Small intestine (tissue), 7 donors: ENCODE measurements at regions not wholly inside any gene's neighbourhood (a gene's known extent, or its start where the extent isn't known, plus 50 kb on each side); places are given as distances from the start of the nearest gene placed in this dataset.

ENCODE experiments used
- DNase-seq, 2 donors: peaks; one replicate each; pipeline versions ENCODE4 v3.0.0 to v3.0.0-alpha.2; 2013
- FAIRE-seq: peaks from 2 replicates; lab custom pipeline; 2012; peaks lifted over from hg19 to GRCh38; lab: Jason Lieb, UNC
- H3K27ac ChIP-seq, 3 donors: one replicate each; pipeline ENCODE4 v1.5.1; 2013; ENCODE audit warnings: low read length in 2 of 3, mild to moderate bottlenecking in 2 of 3, control low read depth in 1 of 3, inconsistent platforms in 1 of 3, low read depth in 1 of 3, moderate library complexity in 1 of 3
- H3K27me3 ChIP-seq, 3 donors: one replicate each; pipeline ENCODE4 v1.6.1; 2013; ENCODE audit warnings: low read length in 3 of 3, inconsistent platforms in 1 of 3; ENCODE audit not compliant: control insufficient read depth in 3 of 3, insufficient read depth in 3 of 3
- H3K36me3 ChIP-seq, 3 donors: one replicate each; pipeline ENCODE4 v1.6.1; 2013; ENCODE audit warnings: low read length in 3 of 3, inconsistent platforms in 1 of 3, low read depth in 1 of 3, mild to moderate bottlenecking in 1 of 3, moderate library complexity in 1 of 3; ENCODE audit not compliant: control insufficient read depth in 3 of 3, insufficient read depth in 2 of 3
- H3K4me1 ChIP-seq, 3 donors: one replicate each; pipeline ENCODE4 v1.6.1; 2013; ENCODE audit warnings: low read length in 2 of 3, inconsistent platforms in 1 of 3, low read depth in 1 of 3, mild to moderate bottlenecking in 1 of 3, moderate library complexity in 1 of 3; ENCODE audit not compliant: control insufficient read depth in 3 of 3, insufficient read depth in 2 of 3
- H3K4me3 ChIP-seq, 3 donors: one replicate each; pipeline ENCODE4 v1.5.1; 2013; ENCODE audit warnings: low read length in 3 of 3, control low read depth in 1 of 3, inconsistent platforms in 1 of 3, low read depth in 1 of 3, mild to moderate bottlenecking in 1 of 3, moderate library complexity in 1 of 3
- H3K9me3 ChIP-seq, 2 donors: one replicate each; pipeline ENCODE4 v1.6.1; 2013; ENCODE audit warnings: low read depth in 1 of 2, low read length in 1 of 2; ENCODE audit not compliant: control insufficient read depth in 2 of 2, insufficient read depth in 1 of 2
- WGBS, 3 donors: extraction: QIAGEN DNeasy Blood & Tissue Kit; methylation state at CpG; one replicate each; pipeline ENCODE4 v1.1.7; 2013; 5-methylcytosine and 5-hydroxymethylcytosine counted together
- donor health status: healthy with polysubstance abuse.
- donor health status: control.
- donor health status: control.
- donor health status: Bipolar disorder and iron deficiency.
- donor health status: healthy.

GRCh38 chrX:13890806-13891205 lies 73.9 kb upstream of the GPM6B start:
- 29 to 63% (median 40%) methylated on average over 3 of the region's 3 CpGs for WGBS, 3 donors
- Histone ChIP-seq H3K27ac (no peak overlapping the region), H3K9me3 (no peaks in the 10 kb centered on the region), H3K36me3 (no peaks in the 10 kb centered on the region), H3K4me3 (no peak overlapping the region), H3K27me3 (no peaks in the 10 kb centered on the region), H3K4me1 (no peaks in the 10 kb centered on the region)
- FAIRE-seq: no peak
- DNase-seq: no peak

DNA sequence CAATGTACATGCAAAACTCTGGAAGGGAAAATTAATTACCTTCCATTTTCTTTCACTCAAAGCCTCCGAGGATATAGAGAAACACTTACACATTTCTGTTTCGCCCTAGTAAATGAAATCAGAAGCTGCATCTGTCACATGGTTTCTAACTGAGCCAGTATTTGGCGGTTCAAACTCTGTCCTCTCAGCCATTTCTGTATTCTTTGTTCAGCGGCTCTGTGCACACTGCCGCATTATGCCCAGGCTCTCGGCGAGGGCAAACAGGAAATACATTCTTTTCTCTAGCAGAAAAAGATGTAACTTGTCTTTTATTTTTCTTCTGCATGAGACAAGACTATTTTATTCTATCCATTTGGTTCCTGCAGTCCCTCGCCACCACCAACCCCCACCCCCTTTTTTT lies 71.4 kb upstream of the GPM6B start:
- H3K9me3 ChIP-seq: no peaks in the 10 kb centered on the region
- DNase-seq (no peak), FAIRE-seq (no peak)
- H3K27me3 ChIP-seq: no peaks in the 10 kb centered on the region
- WGBS, 3 donors: 68 to 84% (median 82%) methylated on average over 8 of the region's 8 CpGs
- no peaks in the 10 kb centered on the region for H3K36me3 ChIP-seq
- H3K4me1 ChIP-seq: no peaks in the 10 kb centered on the region
- no peak overlapping the region for H3K27ac ChIP-seq
- no peak overlapping the region for H3K4me3 ChIP-seq

DNA sequence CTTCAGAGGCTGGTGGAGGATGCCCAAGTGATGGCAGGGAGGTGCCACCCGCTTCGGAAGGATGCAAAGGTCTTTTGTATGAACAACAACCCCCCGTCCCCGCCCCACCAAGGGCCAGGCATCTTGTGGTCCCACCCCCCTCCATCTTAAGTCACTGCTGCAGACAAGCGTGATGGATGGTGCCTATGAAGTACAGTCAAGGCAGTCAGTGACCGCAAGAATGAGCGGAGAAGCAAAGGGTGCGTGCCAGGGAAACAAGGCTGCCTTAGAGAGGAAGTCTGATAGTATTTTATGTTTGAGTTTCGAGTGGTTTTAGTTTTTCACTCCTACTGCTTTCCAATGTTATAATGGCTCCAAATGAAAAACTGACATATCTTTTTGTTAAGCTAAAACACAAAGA lies 68.7 kb upstream of the GPM6B start:
- Histone ChIP-seq H3K9me3 (no peaks in the 10 kb centered on the region), H3K36me3 (no peaks in the 10 kb centered on the region), H3K4me1 (no peaks in the 10 kb centered on the region), H3K27ac (no peak overlapping the region), H3K4me3 (no peak overlapping the region), H3K27me3 (no peaks in the 10 kb centered on the region)
- DNase-seq: no peak
- FAIRE-seq: no peak
- 87 to 91% (median 88%) methylated on average over 9 of the region's 9 CpGs for WGBS, 3 donors

GRCh38 chrX:13876652-13877051 lies 59.8 kb upstream of the GPM6B start:
- Histone ChIP-seq H3K4me1 (no peaks in the 10 kb centered on the region), H3K4me3 (no peak overlapping the region), H3K36me3 (no peaks in the 10 kb centered on the region), H3K9me3 (no peaks in the 10 kb centered on the region), H3K27me3 (no peaks in the 10 kb centered on the region), H3K27ac (no peak overlapping the region)
- FAIRE-seq: no peak
- 58 to 69% (median 64%) methylated on average over 4 of the region's 4 CpGs for WGBS, 3 donors
- no peak for DNase-seq

GRCh38 chrX:13875572-13875971 lies 58.7 kb upstream of the GPM6B start:
- Histone ChIP-seq H3K27ac (no peak overlapping the region), H3K4me1 (no peaks in the 10 kb centered on the region), H3K36me3 (no peaks in the 10 kb centered on the region), H3K9me3 (no peaks in the 10 kb centered on the region), H3K4me3 (no peak overlapping the region), H3K27me3 (no peaks in the 10 kb centered on the region)
- DNase-seq (no peak), FAIRE-seq (no peak)
- WGBS, 3 donors: 69 to 80% (median 74%) methylated on average over 3 of the region's 3 CpGs

DNA sequence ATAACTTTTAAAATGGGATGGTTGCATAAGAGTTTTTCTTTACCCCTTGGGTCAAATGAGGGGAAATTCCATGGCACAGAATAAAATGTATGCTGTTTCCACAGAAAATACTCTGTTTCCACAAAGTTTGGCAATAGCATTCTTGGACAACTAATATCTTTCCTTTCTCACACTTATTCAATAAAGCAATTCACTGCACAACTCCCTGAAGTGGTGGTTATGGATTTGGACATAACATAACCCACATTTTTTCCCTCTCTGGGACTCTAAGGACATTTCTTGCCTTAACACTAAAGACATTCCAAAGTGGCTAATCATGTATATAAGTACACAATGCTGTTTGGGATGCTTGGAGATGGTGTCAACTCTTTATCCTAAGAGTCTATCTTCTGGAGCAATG lies 51.7 kb upstream of the GPM6B start:
- Histone ChIP-seq H3K27me3 (no peaks in the 10 kb centered on the region), H3K27ac (no peak overlapping the region), H3K4me1 (no peaks in the 10 kb centered on the region), H3K4me3 (no peak overlapping the region), H3K36me3 (no peaks in the 10 kb centered on the region), H3K9me3 (no peaks in the 10 kb centered on the region)
- FAIRE-seq (no peak), DNase-seq (no peak)
